ENCODE measurements at regions not wholly inside any gene's neighbourhood (a gene's known extent, or its start where the extent isn't known, plus 50 kb on each side); places are given as distances from the start of the nearest gene placed in this dataset.

DNA sequence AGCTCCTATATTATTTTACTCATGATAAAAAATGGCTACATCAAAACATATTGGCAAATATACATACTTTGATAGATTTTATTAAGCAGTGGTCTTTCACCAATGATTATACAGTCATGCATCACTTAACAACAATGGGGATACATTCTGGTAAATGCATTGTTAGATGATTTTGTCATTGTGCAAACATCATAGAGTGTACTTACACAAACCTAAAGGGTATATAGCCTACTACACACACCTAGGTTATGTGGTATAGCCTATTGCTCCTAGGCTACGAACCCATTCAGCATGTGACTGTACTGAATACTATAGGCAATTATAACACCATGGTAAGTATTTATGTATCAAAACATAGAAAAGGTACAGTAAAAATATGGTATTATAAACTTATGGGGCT lies 98.9 kb upstream of the IL6 start:
- H3K27ac ChIP-seq, result no peak overlapping the region
- TF ChIP-seq ZFX (IDR thresholded peaks at IDR 0.05; ENCODE audit: borderline replicate concordance), result no peak
- TF ChIP-seq, protein P1, sequence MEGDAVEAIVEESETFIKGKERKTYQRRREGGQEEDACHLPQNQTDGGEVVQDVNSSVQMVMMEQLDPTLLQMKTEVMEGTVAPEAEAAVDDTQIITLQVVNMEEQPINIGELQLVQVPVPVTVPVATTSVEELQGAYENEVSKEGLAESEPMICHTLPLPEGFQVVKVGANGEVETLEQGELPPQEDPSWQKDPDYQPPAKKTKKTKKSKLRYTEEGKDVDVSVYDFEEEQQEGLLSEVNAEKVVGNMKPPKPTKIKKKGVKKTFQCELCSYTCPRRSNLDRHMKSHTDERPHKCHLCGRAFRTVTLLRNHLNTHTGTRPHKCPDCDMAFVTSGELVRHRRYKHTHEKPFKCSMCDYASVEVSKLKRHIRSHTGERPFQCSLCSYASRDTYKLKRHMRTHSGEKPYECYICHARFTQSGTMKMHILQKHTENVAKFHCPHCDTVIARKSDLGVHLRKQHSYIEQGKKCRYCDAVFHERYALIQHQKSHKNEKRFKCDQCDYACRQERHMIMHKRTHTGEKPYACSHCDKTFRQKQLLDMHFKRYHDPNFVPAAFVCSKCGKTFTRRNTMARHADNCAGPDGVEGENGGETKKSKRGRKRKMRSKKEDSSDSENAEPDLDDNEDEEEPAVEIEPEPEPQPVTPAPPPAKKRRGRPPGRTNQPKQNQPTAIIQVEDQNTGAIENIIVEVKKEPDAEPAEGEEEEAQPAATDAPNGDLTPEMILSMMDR (IDR thresholded peaks at IDR 0.05), result no peak

DNA sequence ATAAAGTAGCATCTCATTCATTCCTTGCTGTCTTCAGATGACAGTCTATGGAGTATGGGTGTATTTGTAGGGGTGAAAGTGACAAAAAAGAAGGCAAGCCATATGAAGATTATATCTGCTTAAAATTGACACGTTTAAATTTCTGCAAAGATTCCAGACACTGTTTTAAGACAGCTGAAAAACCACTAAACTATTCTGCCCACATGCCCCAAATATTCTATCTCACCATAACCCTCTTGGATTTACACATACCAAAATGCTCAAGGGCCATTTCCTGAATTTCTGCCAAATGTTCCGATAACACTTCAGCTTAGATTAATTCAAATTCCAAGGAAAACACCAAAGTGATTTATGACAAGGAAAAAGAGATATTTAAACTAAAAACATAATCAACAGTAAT lies 99.9 kb upstream of the IL6 start:
- TF ChIP-seq ZFX (IDR thresholded peaks at IDR 0.05; ENCODE audit: borderline replicate concordance), result no peak
- TF ChIP-seq, protein P1 (IDR thresholded peaks at IDR 0.05), result no peak
- no peak overlapping the region for H3K27ac ChIP-seq

DNA sequence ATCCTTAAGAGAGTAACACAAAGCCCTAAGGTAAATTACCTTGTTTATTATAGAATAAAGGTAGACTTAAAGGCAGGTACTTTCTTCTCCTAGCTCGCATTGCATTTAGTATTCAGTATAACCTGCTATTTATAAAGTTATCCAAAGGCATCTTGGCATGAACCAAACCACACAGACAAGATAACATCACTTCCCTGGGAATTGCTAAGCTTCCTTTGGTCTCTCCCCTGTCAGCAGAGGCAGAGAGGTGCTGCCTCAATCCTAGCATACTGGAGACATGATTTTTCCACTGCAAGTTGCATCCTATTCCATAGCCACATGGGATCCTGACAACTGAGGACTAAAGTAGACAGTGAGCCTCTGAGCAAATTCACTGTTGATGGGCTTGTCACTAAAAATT lies 101.7 kb upstream of the IL6 start:
- no peak overlapping the region for H3K27ac ChIP-seq
- TF ChIP-seq, protein P1 (IDR thresholded peaks at IDR 0.05), result no peak
- no peak for TF ChIP-seq ZFX (IDR thresholded peaks at IDR 0.05; ENCODE audit: borderline replicate concordance)

DNA sequence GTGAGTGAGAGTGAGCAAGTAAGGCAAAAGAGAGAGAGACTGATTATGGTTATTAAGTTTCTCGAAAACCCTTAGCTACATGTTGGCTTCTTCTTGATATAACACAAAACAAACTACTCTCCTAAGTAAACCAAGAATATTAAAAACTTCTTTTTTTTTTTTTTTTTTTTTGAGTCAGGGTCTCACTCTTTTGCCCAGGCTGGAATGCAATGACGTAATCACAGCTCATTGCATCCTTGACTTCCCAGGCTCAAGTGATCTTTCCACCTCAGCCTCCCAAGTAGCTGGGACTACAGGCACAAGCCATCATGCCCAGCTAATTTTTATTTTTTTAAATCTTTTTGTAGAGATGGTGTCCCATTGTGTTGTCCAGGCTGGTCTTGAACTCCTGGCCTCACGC lies 102.2 kb upstream of the IL6 start:
- TF ChIP-seq, protein P1 (IDR thresholded peaks at IDR 0.05), result no peak
- no peak for TF ChIP-seq ZFX (IDR thresholded peaks at IDR 0.05; ENCODE audit: borderline replicate concordance)
- H3K27ac ChIP-seq, result no peak overlapping the region

DNA sequence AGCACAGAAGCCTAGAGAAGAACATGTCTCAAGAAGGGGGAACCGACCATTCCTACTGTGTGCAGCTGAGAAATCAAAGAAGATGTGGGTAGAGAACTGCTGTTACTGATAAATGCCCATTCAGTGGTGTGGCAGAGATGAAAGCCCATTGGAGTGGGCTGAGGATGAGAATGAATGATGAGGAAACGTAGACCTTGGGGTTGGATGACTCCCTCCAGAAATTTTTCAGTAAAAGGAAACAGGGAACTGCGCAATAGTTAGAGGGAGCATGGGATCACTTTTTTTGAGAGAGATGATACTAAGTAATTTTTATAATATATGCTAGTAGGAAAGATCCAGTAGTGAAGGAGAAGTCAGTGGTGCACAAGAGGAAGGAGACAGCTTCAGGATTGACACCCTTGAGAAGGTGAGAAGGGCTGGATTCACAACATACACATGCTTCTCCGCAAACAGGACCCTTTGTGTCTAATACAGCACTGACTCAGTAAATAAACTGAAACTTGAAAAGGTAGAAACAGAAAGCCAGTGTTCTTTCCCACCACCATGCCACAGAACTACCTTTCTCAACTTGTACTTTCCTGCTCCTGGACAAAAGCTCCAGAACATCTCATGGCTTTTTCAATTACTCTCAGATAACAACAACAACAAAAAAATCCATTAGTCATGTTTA lies 104.7 kb upstream of the IL6 start:
- no peak for TF ChIP-seq ZFX (IDR thresholded peaks at IDR 0.05; ENCODE audit: borderline replicate concordance)
- TF ChIP-seq, protein P1 (IDR thresholded peaks at IDR 0.05), result no peak
- H3K27ac ChIP-seq, result no peak overlapping the region

DNA sequence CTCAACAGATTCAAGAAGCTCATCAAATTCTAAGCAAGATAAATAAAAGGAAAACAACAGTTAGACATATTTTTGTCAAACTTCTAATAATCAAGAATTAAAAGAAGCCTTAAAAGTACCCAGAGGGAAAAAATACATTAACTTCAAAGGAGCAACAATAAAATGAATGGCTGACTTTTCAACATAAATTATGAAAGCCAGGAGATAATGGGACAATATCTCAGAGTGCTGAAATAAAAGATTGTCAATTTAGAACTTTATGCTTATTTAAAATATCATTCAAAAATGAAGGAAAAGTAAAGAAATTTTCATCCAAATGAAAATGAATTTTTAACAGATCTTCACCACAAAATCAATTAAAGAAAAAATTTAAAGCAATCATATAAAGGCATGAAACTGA lies 108.5 kb upstream of the IL6 start:
- H3K27ac ChIP-seq, result no peak overlapping the region
- TF ChIP-seq ZFX (IDR thresholded peaks at IDR 0.05; ENCODE audit: borderline replicate concordance), result no peak
- TF ChIP-seq, protein P1 (IDR thresholded peaks at IDR 0.05), result no peak

DNA sequence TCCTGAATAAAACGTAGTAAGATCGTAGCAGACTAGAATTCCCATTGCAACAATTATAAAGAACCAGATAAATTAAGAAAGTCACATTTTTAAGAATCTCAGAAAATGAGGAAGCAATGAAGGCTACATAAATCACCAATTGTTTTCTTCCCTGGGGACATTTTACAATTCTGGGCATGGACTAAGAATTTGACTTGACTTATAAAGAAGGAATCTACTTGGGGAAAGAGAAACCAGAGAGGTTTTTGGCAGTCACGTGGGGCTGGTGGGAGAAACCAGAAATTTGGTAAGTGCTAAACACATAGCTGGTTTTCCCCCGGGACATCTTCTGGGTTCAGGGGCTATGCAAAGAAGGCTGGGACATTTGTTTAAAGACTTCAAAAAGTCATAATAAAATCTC lies 109.8 kb upstream of the IL6 start:
- TF ChIP-seq ZFX (IDR thresholded peaks at IDR 0.05; ENCODE audit: borderline replicate concordance), result no peak
- TF ChIP-seq, protein P1 (IDR thresholded peaks at IDR 0.05), result no peak
- no peak overlapping the region for H3K27ac ChIP-seq
